ENCODE measurements at regions not wholly inside any gene's neighbourhood (a gene's known extent, or its start where the extent isn't known, plus 50 kb on each side); places are given as distances from the start of the nearest gene placed in this dataset.
"Not testable (repeated sequence)": the region's sequence is repeated elsewhere in the genome, so short reads cannot be mapped to it uniquely, and the experiment has no call there.

GRCh38 chr6:8837343-8837742 lies 402.0 kb upstream of the SLC35B3 start:
- in situ Hi-C loops (cut with HindIII; ENCODE audit: low pct_unique_long_range_greater_than_20kb, low sequenced_read_pairs) = no loop called here

DNA sequence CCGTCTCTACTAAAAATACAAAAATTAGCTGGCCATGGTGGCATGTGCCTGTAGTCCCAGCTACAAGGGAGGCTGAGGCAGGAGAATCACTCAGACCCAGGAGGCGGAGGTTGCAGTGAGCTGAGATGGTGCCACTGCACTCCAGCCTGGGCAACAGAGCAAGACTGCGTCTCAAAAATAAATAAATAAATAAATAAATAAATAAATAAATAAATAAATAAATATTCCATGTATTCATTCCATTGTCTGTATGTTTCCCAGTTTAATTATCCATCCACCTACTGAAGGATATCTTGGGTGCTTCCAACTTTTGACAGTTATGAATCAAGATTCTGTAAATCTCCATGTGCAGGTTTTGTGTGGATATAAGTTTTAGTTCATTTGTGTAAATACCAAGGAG lies 397.4 kb upstream of the SLC35B3 start:
- DNase-seq (ENCODE audit: low read depth); in situ Hi-C loops (cut with HindIII; ENCODE audit: low pct_unique_long_range_greater_than_20kb, low sequenced_read_pairs): not testable (repeated sequence)

More at GRCh38 chr6:8837343-8837742, 402.0 kb upstream of the SLC35B3 start:
- no peak for DNase-seq (ENCODE audit: low read depth)

DNA sequence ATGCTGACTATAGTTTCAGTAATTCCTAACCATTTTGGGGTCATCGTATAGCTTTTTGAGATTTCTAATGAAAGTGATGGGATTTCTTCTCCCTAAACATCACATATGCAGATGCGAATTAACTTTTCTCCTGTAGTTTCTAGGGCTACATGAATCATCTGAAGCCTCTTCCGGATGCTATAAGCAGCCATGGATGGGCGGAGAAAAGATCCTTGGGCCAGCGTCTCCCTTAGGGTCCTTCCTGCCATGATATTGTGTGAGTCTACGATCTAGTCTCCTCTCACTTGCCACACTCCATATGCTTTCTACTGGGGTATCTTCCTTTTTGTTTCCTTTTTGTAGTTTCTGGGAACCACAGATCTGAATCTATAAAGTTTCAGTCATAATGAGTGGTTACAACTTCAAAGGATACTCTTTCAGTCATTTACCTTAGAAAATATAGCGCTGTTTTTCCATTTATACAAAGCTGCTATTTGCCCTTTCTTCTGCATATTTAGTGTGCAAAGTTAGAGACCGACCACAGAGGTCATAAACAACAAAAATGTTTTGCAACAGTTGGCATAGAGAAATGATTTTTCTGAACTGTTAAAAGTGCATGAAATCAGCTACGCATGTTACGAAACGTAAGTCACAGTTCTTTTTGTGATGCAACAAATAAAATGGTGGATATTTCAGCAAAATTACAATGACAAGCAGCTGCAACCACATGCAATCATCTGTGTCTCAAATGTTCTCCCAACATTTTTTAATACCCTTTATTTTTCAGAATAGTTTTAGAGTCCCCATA lies 396.2 kb upstream of the SLC35B3 start:
- in situ Hi-C loops (cut with HindIII; ENCODE audit: low pct_unique_long_range_greater_than_20kb, low sequenced_read_pairs) = no loop called here
- no peak for DNase-seq (ENCODE audit: low read depth)

- in situ Hi-C loops (cut with HindIII; ENCODE audit: low pct_unique_long_range_greater_than_20kb, low sequenced_read_pairs) = no loop called here
- DNase-seq (ENCODE audit: low read depth) = no peak
These were observed 395.4 kb upstream of the SLC35B3 start for GRCh38 chr6:8830794-8831193.

DNA sequence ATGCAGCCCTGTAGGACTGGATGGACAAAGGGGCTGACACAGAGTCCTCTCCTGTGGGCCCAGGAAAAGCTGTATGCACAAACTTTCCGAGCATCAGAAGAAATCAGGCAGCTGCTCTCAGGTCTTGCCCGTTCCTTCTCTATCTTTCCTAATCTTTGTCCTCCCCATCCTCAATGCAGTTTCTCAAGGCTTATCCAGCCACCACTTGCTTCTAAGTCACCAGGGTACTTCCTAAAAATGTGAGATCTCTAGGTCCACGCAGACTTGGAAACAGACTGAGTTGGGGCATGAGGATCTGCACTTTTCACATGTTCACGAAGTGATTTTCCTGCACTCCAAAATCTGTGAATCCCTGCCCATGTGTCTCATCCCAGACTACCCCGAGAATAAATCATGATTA lies 394.5 kb upstream of the SLC35B3 start:
- in situ Hi-C loops (cut with HindIII; ENCODE audit: low pct_unique_long_range_greater_than_20kb, low sequenced_read_pairs) = no loop called here
- DNase-seq (ENCODE audit: low read depth) = no peak

GRCh38 chr6:8829296-8829695 lies 394.0 kb upstream of the SLC35B3 start:
- in situ Hi-C loops (cut with HindIII; ENCODE audit: low pct_unique_long_range_greater_than_20kb, low sequenced_read_pairs) = no loop called here
- DNase-seq (ENCODE audit: low read depth) = no peak

DNA sequence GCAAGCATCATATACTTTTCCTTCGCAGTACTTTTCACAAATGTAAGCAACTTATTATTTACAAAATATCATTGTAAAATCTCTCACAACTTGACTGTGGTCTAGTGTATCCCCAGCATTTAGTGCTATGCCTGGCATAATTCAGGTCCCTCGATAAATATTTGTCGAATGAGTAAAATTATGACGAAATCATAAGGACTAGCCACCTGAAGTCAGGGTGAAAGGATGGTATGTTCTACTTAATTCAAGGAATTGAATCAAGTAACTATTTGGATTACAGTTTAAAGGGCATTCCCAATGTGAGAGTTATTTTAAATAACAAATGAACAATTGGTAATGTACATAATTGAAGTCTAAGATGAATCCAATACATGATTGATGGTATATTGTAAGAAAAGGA lies 393.0 kb upstream of the SLC35B3 start:
- in situ Hi-C loops (cut with HindIII; ENCODE audit: low pct_unique_long_range_greater_than_20kb, low sequenced_read_pairs) = no loop called here
- no peak for DNase-seq (ENCODE audit: low read depth)

GRCh38 chr6:8825726-8826125 lies 390.4 kb upstream of the SLC35B3 start:
- no peak for DNase-seq (ENCODE audit: low read depth)
- in situ Hi-C loops (cut with HindIII; ENCODE audit: low pct_unique_long_range_greater_than_20kb, low sequenced_read_pairs) = no loop called here

GRCh38 chr6:8821981-8822381 lies 386.6 kb upstream of the SLC35B3 start:
- no peak for DNase-seq (ENCODE audit: low read depth)
- in situ Hi-C loops (cut with HindIII; ENCODE audit: low pct_unique_long_range_greater_than_20kb, low sequenced_read_pairs) = no loop called here

GRCh38 chr6:8820313-8820712 lies 385.0 kb upstream of the SLC35B3 start:
- DNase-seq (ENCODE audit: low read depth) = no peak
- in situ Hi-C loops (cut with HindIII; ENCODE audit: low pct_unique_long_range_greater_than_20kb, low sequenced_read_pairs) = no loop called here

- in situ Hi-C loops (cut with HindIII; ENCODE audit: low pct_unique_long_range_greater_than_20kb, low sequenced_read_pairs) = no loop called here
- no peak for DNase-seq (ENCODE audit: low read depth)
These were observed 384.1 kb upstream of the SLC35B3 start for GRCh38 chr6:8819446-8819845.

DNA sequence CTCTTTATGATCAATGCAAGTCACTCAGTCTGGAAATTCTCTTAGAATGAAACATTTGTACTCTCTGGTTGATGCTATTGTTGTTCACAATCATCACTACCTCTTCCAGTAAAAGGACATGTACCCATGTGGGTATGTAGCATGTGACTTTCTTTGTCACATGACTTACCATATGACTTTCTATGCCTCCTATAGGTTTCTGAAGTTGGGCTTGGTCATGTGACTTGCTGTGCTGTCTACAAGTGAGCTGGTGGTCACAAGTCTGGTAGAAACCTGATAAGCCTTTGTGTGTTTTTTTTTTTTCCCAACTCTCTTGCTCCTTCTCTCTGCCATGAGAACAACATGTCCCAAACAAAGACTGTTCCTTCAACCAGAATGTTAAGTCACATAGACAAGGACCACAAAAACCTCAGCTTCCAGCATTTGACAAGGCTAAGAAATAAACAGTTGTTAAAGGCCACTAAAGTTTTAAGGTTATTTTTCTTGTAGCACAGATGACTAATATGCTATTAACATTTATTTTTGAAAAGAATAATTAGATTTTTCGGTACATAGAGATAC lies 379.2 kb upstream of the SLC35B3 start:
- in situ Hi-C loops (cut with HindIII; ENCODE audit: low pct_unique_long_range_greater_than_20kb, low sequenced_read_pairs) = no loop called here
- no peak for DNase-seq (ENCODE audit: low read depth)

GRCh38 chr6:8810325-8810724 lies 375.0 kb upstream of the SLC35B3 start:
- no peak for DNase-seq (ENCODE audit: low read depth)
- in situ Hi-C loops (cut with HindIII; ENCODE audit: low pct_unique_long_range_greater_than_20kb, low sequenced_read_pairs) = no loop called here

GRCh38 chr6:8809662-8810061 lies 374.3 kb upstream of the SLC35B3 start:
- no peak for DNase-seq (ENCODE audit: low read depth)
- in situ Hi-C loops (cut with HindIII; ENCODE audit: low pct_unique_long_range_greater_than_20kb, low sequenced_read_pairs) = no loop called here

GRCh38 chr6:8803181-8803760 lies 367.9 kb upstream of the SLC35B3 start:
- in situ Hi-C loops (cut with HindIII; ENCODE audit: low pct_unique_long_range_greater_than_20kb, low sequenced_read_pairs) = no loop called here

GRCh38 chr6:8802397-8802796 lies 367.1 kb upstream of the SLC35B3 start:
- in situ Hi-C loops (cut with HindIII; ENCODE audit: low pct_unique_long_range_greater_than_20kb, low sequenced_read_pairs); DNase-seq (ENCODE audit: low read depth): not testable (repeated sequence)

More at GRCh38 chr6:8803181-8803760, 367.9 kb upstream of the SLC35B3 start:
- no peak for DNase-seq (ENCODE audit: low read depth)

- DNase-seq (ENCODE audit: low read depth) = no peak
- in situ Hi-C loops (cut with HindIII; ENCODE audit: low pct_unique_long_range_greater_than_20kb, low sequenced_read_pairs) = no loop called here
These were observed 359.1 kb upstream of the SLC35B3 start for GRCh38 chr6:8794420-8794819.

DNA sequence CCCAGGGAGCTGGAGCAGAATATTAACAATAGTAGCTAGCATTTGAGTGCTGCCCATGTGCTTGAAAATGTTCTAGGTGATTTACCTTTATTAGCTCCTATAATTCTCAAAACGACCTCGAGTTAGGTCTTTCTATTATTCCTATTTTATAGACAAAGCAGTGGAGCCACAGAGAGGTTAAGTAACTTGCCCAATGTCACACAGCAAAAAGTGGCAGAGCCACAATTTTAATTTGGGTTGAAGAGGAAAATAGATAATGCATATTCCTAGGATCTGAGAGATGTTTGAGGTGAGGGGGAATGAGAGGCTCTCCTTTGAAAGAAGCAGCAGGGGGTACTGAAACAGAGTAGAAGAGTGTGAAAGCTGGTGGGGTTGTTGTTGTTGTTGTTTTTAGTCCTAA lies 354.5 kb upstream of the SLC35B3 start:
- DNase-seq (ENCODE audit: low read depth) = no peak
- in situ Hi-C loops (cut with HindIII; ENCODE audit: low pct_unique_long_range_greater_than_20kb, low sequenced_read_pairs) = no loop called here

DNA sequence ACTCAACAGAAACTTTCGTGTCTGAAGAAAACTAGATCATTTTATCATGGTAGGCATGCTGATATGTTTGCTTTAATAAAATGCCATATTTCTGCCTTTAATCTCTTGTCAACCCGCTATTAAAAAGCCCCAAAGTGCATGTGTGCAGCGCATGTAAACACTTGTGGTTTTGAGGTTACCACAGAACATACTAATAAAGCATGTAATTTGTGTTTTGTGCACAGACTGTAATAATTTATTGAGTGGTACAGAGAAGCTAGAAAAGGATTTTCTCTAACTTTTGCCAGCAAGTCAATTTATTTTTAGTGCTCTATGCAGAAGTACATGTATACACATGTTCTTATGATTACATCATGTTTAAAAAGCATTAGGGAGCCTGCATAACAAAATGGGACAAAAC lies 349.9 kb upstream of the SLC35B3 start:
- in situ Hi-C loops (cut with HindIII; ENCODE audit: low pct_unique_long_range_greater_than_20kb, low sequenced_read_pairs) = no loop called here
- no peak for DNase-seq (ENCODE audit: low read depth)

DNA sequence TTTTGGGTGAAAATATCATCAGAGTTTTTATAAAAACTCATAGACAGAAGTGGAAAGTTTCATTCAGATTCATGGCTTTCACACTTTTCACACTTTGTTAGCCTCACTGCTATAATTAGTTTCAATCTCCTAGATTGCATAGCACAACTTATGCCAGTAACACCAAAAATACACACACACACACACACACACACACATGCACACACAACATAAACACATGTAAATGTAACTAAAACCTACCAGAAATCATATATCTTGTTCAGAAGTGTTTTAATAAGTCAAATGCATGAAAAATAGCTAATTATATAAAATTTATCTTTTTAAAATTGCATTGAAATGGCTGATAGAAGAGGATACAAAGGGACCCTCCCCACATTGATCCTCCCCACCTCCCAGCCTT lies 347.8 kb upstream of the SLC35B3 start:
- DNase-seq (ENCODE audit: low read depth) = no peak
- in situ Hi-C loops (cut with HindIII; ENCODE audit: low pct_unique_long_range_greater_than_20kb, low sequenced_read_pairs) = no loop called here
